AG04449 (cell line): ENCODE measurements at regions not wholly inside any gene's neighbourhood (a gene's known extent, or its start where the extent isn't known, plus 50 kb on each side); places are given as distances from the start of the nearest gene placed in this dataset.
"Not testable (repeated sequence)": the region's sequence is repeated elsewhere in the genome, so short reads cannot be mapped to it uniquely, and the experiment has no call there.

Experiments used
- CTCF ChIA-PET: fragments of 350-600 bp; formaldehyde crosslinking; extraction: SDS; loops from one replicate; lab custom pipeline; 2021; ENCODE audit warnings: antibody characterized with exemption; lab: Yijun Ruan, JAX
- POLR2A ChIA-PET: fragments of 400-600, 350-600 bp; formaldehyde crosslinking; extraction: SDS; loops from one replicate; lab custom pipeline; 2020; ENCODE audit warnings: antibody characterized with exemption, inconsistent platforms; lab: Yijun Ruan, JAX
- DNase-seq: peaks from one replicate; pipeline ENCODE4 v3.0.0-alpha.2; 2010; ENCODE audit warnings: low read depth, low spot score
- H3K4me3 ChIP-seq: 2 replicates; pipeline ENCODE4 v1.5.1; 2011; ENCODE audit warnings: low read depth, mild to moderate bottlenecking, control low read depth, low read length
- CTCF ChIP-seq: IDR thresholded peaks from one replicate; pipeline ENCODE4 v1.5.1; 2011; ENCODE audit warnings: mild to moderate bottlenecking, moderate library complexity, low read length, control low read depth, inconsistent platforms; ENCODE audit not compliant: insufficient read depth; ENCODE audit errors: missing control alignments

- CTCF ChIA-PET = no interaction called here
- POLR2A ChIA-PET = no interaction called here
Observed at GRCh38 chr16:60811051-60811608, 1225.1 kb downstream of the CDH8 start.

GRCh38 chr16:60810250-60810649 lies 1226.0 kb downstream of the CDH8 start:
- no peak for DNase-seq
- POLR2A ChIA-PET = no interaction called here
- CTCF ChIA-PET = no interaction called here
- TF ChIP-seq CTCF = no peak
- H3K4me3 ChIP-seq = no peak overlapping the region

More at GRCh38 chr16:60811051-60811608, 1225.1 kb downstream of the CDH8 start:
- TF ChIP-seq CTCF = no peak
- H3K4me3 ChIP-seq = no peak overlapping the region
- no peak for DNase-seq

- no peak for DNase-seq
- no peak overlapping the region for H3K4me3 ChIP-seq
- ChIA-PET POLR2A (no interaction called here), CTCF (no interaction called here)
- TF ChIP-seq CTCF = no peak
Observed at GRCh38 chr16:60792437-60792836, 1243.8 kb downstream of the CDH8 start.

GRCh38 chr16:60788631-60789030 lies 1247.6 kb downstream of the CDH8 start:
- no peak overlapping the region for H3K4me3 ChIP-seq
- CTCF ChIA-PET = no interaction called here
- POLR2A ChIA-PET = no interaction called here
- no peak for TF ChIP-seq CTCF
- no peak for DNase-seq

GRCh38 chr16:60776281-60776680 lies 1260.0 kb downstream of the CDH8 start:
- no peak for DNase-seq
- ChIA-PET CTCF (no interaction called here), POLR2A (no interaction called here)
- H3K4me3 ChIP-seq = no peak overlapping the region
- no peak for TF ChIP-seq CTCF

- CTCF ChIA-PET = no interaction called here
- POLR2A ChIA-PET = no interaction called here
- DNase-seq = no peak
- no peak overlapping the region for H3K4me3 ChIP-seq
- TF ChIP-seq CTCF = no peak
Observed at GRCh38 chr16:60771138-60771537, 1265.1 kb downstream of the CDH8 start.

GRCh38 chr16:60770384-60770783 lies 1265.9 kb downstream of the CDH8 start:
- CTCF ChIA-PET, POLR2A ChIA-PET, H3K4me3 ChIP-seq, DNase-seq: not testable (repeated sequence)
